Osteoblast (primary cell): ENCODE measurements at regions not wholly inside any gene's neighbourhood (a gene's known extent, or its start where the extent isn't known, plus 50 kb on each side); places are given as distances from the start of the nearest gene placed in this dataset.

Experiments used
- DNase-seq: peaks from one replicate; pipeline ENCODE4 v3.0.0; 2011; ENCODE audit warnings: low spot score, mixed read lengths; ENCODE audit not compliant: insufficient read length; ENCODE audit errors: missing footprints
- H2AFZ ChIP-seq: 2 replicates; pipeline ENCODE4 v1.6.0; 2011; ENCODE audit warnings: mild to moderate bottlenecking, low read length
- H3K27ac ChIP-seq: 2 replicates; pipeline ENCODE4 v1.5.1; 2011; ENCODE audit warnings: mild to moderate bottlenecking, low read depth, low read length, moderate library complexity
- H3K27me3 ChIP-seq: 2 replicates; pipeline ENCODE4 v1.6.0; 2012; ENCODE audit warnings: mild to moderate bottlenecking, control low read depth, inconsistent platforms, low read length, moderate library complexity; ENCODE audit not compliant: insufficient read depth
- H3K36me3 ChIP-seq: 2 replicates; pipeline ENCODE4 v1.5.1; 2011; ENCODE audit warnings: mild to moderate bottlenecking, low read length, control low read depth, moderate library complexity; ENCODE audit not compliant: insufficient read depth
- H3K4me1 ChIP-seq: 2 replicates; pipeline ENCODE4 v1.5.1; 2011; ENCODE audit warnings: mild to moderate bottlenecking, low read length, control low read depth, moderate library complexity; ENCODE audit not compliant: insufficient read depth
- H3K4me2 ChIP-seq: 2 replicates; pipeline ENCODE4 v1.6.0; 2011; ENCODE audit warnings: mild to moderate bottlenecking, low read length; ENCODE audit not compliant: insufficient read depth
- H3K4me3 ChIP-seq: fragments of 200-600 bp; sonication (generic); 3 replicates; pipeline ENCODE4 v1.5.1; 2012; ENCODE audit warnings: mild to moderate bottlenecking, low read length, inconsistent platforms; ENCODE audit not compliant: insufficient read depth
- H3K79me2 ChIP-seq: 2 replicates; pipeline ENCODE4 v1.6.0; 2012; ENCODE audit warnings: mild to moderate bottlenecking, low read length, control low read depth, inconsistent platforms; ENCODE audit not compliant: insufficient read depth
- H3K9me3 ChIP-seq: 2 replicates; pipeline ENCODE4 v1.5.1; 2011; ENCODE audit warnings: low read depth, low read length, control low read depth
- H4K20me1 ChIP-seq: 2 replicates; pipeline ENCODE4 v1.6.0; 2012; ENCODE audit warnings: mild to moderate bottlenecking, low read length, control low read depth; ENCODE audit not compliant: insufficient read depth
- TF ChIP-seq, protein P1 (sequence below): IDR thresholded peaks from 2 replicates; pipeline ENCODE4 v1.5.1; 2011; ENCODE audit warnings: mild to moderate bottlenecking, low read depth, low read length, moderate library complexity; ENCODE audit errors: extremely low read depth

DNA sequence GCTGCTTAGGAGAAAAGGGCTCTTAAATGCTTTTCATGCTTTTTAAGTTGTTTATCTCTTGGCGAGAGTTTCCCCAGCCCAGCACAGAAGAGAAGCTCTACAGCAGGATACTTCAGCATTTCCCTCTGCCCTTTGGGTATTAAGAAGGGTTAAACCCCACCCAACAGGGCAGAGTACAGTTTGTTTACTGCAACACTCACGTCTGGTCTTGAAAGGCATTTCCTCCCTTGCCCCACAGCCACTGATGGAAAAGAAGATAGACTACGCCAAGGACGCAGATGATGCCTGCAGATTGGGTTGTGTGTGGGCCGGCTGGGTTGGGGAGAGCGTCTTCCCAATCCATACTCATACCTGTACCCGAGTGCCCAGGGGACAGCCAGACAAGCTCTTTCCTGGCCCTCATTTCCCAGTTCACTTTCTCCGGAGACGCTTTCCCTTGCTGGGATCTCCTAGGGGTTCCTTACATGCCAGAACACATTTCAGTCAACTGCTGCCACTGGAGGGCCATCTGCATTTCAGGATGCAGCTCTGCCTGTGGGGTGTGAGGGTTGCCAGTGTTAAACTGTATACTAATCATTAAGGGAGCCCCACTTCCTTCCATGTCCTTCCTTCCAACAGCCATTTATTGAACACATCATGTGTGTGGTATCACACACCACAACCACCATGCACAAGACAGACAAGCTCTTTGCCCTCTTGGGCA lies 96.5 kb upstream of the DHX15 start:
- no peaks in the 10 kb centered on the region for H3K36me3 ChIP-seq
- H3K79me2 ChIP-seq = no peaks in the 10 kb centered on the region
- H3K4me3 ChIP-seq = no peak overlapping the region
- no peak for DNase-seq
- peaks cover 9% of the 10 kb centered on the region for H3K27me3 ChIP-seq
- H3K9me3 ChIP-seq = no peaks in the 10 kb centered on the region
- H2AFZ ChIP-seq = no peak overlapping the region
- no peaks in the 10 kb centered on the region for H3K4me1 ChIP-seq
- TF ChIP-seq, protein P1, sequence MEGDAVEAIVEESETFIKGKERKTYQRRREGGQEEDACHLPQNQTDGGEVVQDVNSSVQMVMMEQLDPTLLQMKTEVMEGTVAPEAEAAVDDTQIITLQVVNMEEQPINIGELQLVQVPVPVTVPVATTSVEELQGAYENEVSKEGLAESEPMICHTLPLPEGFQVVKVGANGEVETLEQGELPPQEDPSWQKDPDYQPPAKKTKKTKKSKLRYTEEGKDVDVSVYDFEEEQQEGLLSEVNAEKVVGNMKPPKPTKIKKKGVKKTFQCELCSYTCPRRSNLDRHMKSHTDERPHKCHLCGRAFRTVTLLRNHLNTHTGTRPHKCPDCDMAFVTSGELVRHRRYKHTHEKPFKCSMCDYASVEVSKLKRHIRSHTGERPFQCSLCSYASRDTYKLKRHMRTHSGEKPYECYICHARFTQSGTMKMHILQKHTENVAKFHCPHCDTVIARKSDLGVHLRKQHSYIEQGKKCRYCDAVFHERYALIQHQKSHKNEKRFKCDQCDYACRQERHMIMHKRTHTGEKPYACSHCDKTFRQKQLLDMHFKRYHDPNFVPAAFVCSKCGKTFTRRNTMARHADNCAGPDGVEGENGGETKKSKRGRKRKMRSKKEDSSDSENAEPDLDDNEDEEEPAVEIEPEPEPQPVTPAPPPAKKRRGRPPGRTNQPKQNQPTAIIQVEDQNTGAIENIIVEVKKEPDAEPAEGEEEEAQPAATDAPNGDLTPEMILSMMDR = no peak
- no peaks in the 10 kb centered on the region for H4K20me1 ChIP-seq
- no peak overlapping the region for H3K27ac ChIP-seq
- no peak overlapping the region for H3K4me2 ChIP-seq

DNA sequence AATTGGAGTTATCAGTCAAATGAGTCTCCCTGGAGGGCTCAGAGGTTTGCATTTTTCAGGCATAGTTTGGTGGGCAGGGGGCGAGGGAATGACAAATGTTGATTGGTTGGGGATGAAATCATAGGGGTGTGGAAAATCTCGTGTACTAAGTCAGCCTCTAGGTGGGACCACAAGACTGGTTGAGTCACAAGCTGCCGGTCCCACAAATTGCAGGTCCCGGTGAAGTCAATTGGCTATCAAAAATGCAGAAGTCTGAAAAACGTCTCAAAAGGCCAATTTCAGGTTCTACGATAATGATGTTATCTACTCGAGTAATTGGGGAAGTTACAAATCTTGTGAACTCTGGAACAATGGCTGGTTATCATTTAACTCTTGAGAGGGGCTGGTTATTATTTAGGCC lies 98.8 kb upstream of the DHX15 start:
- Histone ChIP-seq H3K27me3 (peaks cover 9% of the 10 kb centered on the region), H3K4me1 (no peaks in the 10 kb centered on the region), H3K79me2 (no peaks in the 10 kb centered on the region), H3K9me3 (no peaks in the 10 kb centered on the region), H3K4me2 (no peak overlapping the region), H3K4me3 (no peak overlapping the region), H3K36me3 (no peaks in the 10 kb centered on the region), H2AFZ (no peak overlapping the region), H3K27ac (no peak overlapping the region), H4K20me1 (no peaks in the 10 kb centered on the region)
- no peak for DNase-seq
- TF ChIP-seq, protein P1 = no peak

DNA sequence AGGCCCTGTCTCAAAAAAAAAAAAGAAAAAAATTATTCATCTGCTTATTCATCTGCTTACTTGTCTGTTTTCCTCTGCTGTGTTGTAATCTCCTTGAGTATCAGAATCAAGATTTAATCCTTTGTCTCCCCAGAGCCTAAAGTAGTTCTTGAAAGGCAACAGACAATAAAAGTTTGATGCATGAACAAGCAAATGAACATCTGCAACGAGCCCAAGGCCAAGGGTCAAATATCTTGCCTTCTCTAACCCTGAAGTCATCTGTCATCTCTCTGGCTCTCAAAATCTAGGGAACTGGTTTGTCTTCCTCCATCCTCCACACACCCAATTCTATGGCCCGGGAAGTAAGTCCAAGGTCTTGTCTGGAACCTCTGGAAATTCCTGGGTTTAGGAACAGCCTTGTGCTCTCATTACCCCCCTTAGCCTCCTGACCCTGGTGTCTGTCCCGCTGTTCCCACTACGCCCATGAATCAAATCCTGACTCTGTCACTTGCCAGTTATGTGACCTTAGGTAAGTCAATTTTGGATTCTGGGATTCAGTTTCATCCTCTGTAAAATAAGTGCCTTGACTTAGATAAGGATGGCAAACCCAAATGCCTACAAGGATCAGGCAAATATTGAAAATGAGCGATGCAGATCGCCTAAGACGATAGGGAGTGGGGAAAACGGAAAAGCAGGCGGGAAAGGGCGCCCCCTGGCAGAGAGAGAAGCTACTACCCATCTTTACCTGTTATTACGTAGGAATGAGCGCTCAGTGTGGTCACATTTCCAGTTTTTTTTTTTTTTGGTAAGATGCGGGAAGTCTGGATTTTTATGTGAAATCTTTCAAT lies 102.7 kb upstream of the DHX15 start:
- H3K27ac ChIP-seq = no peak overlapping the region
- no peak for DNase-seq
- H4K20me1 ChIP-seq = no peaks in the 10 kb centered on the region
- no peaks in the 10 kb centered on the region for H3K4me1 ChIP-seq
- no peaks in the 10 kb centered on the region for H3K27me3 ChIP-seq
- TF ChIP-seq, protein P1 = peak; percentile 51
- no peak overlapping the region for H2AFZ ChIP-seq
- H3K4me2 ChIP-seq = no peak overlapping the region
- no peaks in the 10 kb centered on the region for H3K79me2 ChIP-seq
- H3K36me3 ChIP-seq = no peaks in the 10 kb centered on the region
- H3K9me3 ChIP-seq = no peaks in the 10 kb centered on the region
- no peak overlapping the region for H3K4me3 ChIP-seq

DNA sequence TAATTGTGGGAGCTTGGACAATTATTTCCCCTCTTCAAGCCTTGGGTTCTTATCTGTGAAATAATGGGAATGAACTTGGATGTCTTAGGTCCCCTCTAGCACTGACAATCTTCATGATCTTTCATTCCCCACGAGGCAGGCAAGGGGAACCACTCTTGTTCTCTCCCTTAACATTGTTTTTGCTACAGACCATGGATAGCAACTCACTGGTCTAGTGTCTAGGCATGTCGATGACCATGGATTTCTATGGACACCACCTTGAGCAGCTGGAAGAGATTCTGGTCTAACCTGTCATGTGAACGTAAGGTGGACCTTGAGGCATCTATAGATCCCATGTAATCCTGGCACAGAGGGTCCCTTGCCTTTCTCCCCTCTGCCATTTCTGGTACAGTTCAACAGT lies 104.1 kb upstream of the DHX15 start:
- no peak overlapping the region for H3K4me2 ChIP-seq
- TF ChIP-seq, protein P1 = no peak
- no peaks in the 10 kb centered on the region for H3K9me3 ChIP-seq
- H3K27me3 ChIP-seq = no peaks in the 10 kb centered on the region
- H3K4me1 ChIP-seq = no peaks in the 10 kb centered on the region
- no peak overlapping the region for H3K27ac ChIP-seq
- H3K36me3 ChIP-seq = no peaks in the 10 kb centered on the region
- H4K20me1 ChIP-seq = no peaks in the 10 kb centered on the region
- no peak overlapping the region for H2AFZ ChIP-seq
- no peak for DNase-seq
- no peaks in the 10 kb centered on the region for H3K79me2 ChIP-seq
- no peak overlapping the region for H3K4me3 ChIP-seq
